SK-N-SH treated with all-trans-retinoic acid at 6 μM for 48 hours (cell line): ENCODE measurements at regions not wholly inside any gene's neighbourhood (a gene's known extent, or its start where the extent isn't known, plus 50 kb on each side); places are given as distances from the start of the nearest gene placed in this dataset.

ENCODE experiments used
- ATAC-seq: fragments of 200-7000 bp; cut with Tn5 transposase; 3 replicates; pipeline ENCODE4 v1.9.1; 2020; ENCODE audit warnings: mild to moderate bottlenecking, moderate library complexity
- ARNTL ChIP-seq: fragments of 450-650 bp; formaldehyde crosslinking; IDR thresholded peaks from 2 replicates; pipeline ENCODE4 v1.5.0; 2020; ENCODE audit warnings: low read depth, mild to moderate bottlenecking, moderate library complexity, borderline replicate concordance
- BACH2 ChIP-seq: fragments of 250-450 bp; sonication (Bioruptor Pico); IDR thresholded peaks from 2 replicates; pipeline ENCODE4 v1.9.0; 2021; ENCODE audit warnings: mild to moderate bottlenecking, borderline replicate concordance
- CSDC2 ChIP-seq: fragments of 250-450 bp; sonication (Bioruptor Pico); IDR thresholded peaks from 2 replicates; pipeline ENCODE4 v1.5.0; 2020; ENCODE audit warnings: mild to moderate bottlenecking, moderate library complexity
- ESRRG ChIP-seq: fragments of 250-450 bp; sonication (Bioruptor Pico); IDR thresholded peaks from 2 replicates; pipeline ENCODE4 v1.6.1; 2021; ENCODE audit warnings: mild to moderate bottlenecking
- GLIS3 ChIP-seq: fragments of 250-450 bp; sonication (Bioruptor Pico); IDR thresholded peaks from 2 replicates; pipeline ENCODE4 v1.5.0; 2020; ENCODE audit warnings: mild to moderate bottlenecking, moderate library complexity
- ISL1 ChIP-seq: fragments of 250-450 bp; sonication (Bioruptor Pico); IDR thresholded peaks from 2 replicates; pipeline ENCODE4 v2.1.2; 2022; ENCODE audit warnings: mild to moderate bottlenecking, moderate library complexity
- OSR1 ChIP-seq: fragments of 250-450 bp; sonication (Bioruptor Pico); IDR thresholded peaks from 2 replicates; pipeline ENCODE4 v1.8.0; 2022; ENCODE audit warnings: moderate library complexity, mild to moderate bottlenecking, inconsistent platforms
- PPARA ChIP-seq: fragments of 250-450 bp; sonication (Bioruptor Pico); IDR thresholded peaks from 2 replicates; pipeline ENCODE4 v1.5.0; 2020; ENCODE audit warnings: mild to moderate bottlenecking, borderline replicate concordance
- RARB ChIP-seq: fragments of 250-450 bp; sonication (Bioruptor Pico); IDR thresholded peaks from 2 replicates; pipeline ENCODE4 v1.8.0; 2021; ENCODE audit warnings: mild to moderate bottlenecking, moderate library complexity
- SNAI2 ChIP-seq: fragments of 250-450 bp; sonication (Bioruptor Pico); IDR thresholded peaks from 2 replicates; pipeline ENCODE4 v1.5.0; 2020; ENCODE audit warnings: mild to moderate bottlenecking, moderate library complexity
- TCF4 ChIP-seq: fragments of 250-450 bp; sonication (Bioruptor Pico); IDR thresholded peaks from 2 replicates; pipeline ENCODE4 v1.8.0; 2021; ENCODE audit warnings: mild to moderate bottlenecking, moderate library complexity, borderline replicate concordance
- TOX ChIP-seq: fragments of 250-450 bp; sonication (Bioruptor Pico); IDR thresholded peaks from 2 replicates; pipeline ENCODE4 v1.8.0; 2021; ENCODE audit warnings: mild to moderate bottlenecking, moderate library complexity, borderline replicate concordance
- ZC3H10 ChIP-seq: fragments of 250-450 bp; sonication (Bioruptor Pico); IDR thresholded peaks from 2 replicates; pipeline ENCODE4 v1.5.1; 2021; ENCODE audit warnings: mild to moderate bottlenecking, moderate library complexity
- ZFP30 ChIP-seq: fragments of 450-650 bp; formaldehyde crosslinking; IDR thresholded peaks from 2 replicates; pipeline ENCODE4 v1.5.0; 2022; ENCODE audit warnings: mild to moderate bottlenecking, moderate library complexity
- ZNF565 ChIP-seq: fragments of 450-650 bp; formaldehyde crosslinking; conservative IDR thresholded peaks from 2 replicates; pipeline ENCODE4 v1.5.0; 2020; ENCODE audit warnings: low read depth, mild to moderate bottlenecking, moderate library complexity
- ZNF70 ChIP-seq: fragments of 450-650 bp; formaldehyde crosslinking; IDR thresholded peaks from 2 replicates; pipeline ENCODE4 v1.5.0; 2020; ENCODE audit warnings: mild to moderate bottlenecking, moderate library complexity
- TF ChIP-seq, protein P1 (sequence below): fragments of 250-450 bp; sonication (Bioruptor Pico); IDR thresholded peaks from 2 replicates; pipeline ENCODE4 v1.8.0; 2021; ENCODE audit warnings: low read depth, mild to moderate bottlenecking, moderate library complexity, borderline replicate concordance
- TF ChIP-seq, protein P2 (sequence below): fragments of 250-450 bp; sonication (Bioruptor Pico); IDR thresholded peaks from 2 replicates; pipeline ENCODE4 v1.5.1; 2021; ENCODE audit warnings: mild to moderate bottlenecking, moderate library complexity
- TF ChIP-seq, protein P3 (sequence below): fragments of 250-450 bp; sonication (Bioruptor Pico); IDR thresholded peaks from 2 replicates; pipeline ENCODE4 v1.8.0; 2020; ENCODE audit warnings: mild to moderate bottlenecking, moderate library complexity, borderline replicate concordance
- TF ChIP-seq, protein P4 (sequence below): fragments of 250-450 bp; sonication (Bioruptor Pico); IDR thresholded peaks from 2 replicates; pipeline ENCODE4 v1.5.1; 2020; ENCODE audit warnings: low read depth, mild to moderate bottlenecking, moderate library complexity
- TF ChIP-seq, protein P5 (sequence below): fragments of 250-450 bp; sonication (Bioruptor Pico); IDR thresholded peaks from 2 replicates; pipeline ENCODE4 v1.5.0; 2020; ENCODE audit warnings: mild to moderate bottlenecking, moderate library complexity

DNA sequence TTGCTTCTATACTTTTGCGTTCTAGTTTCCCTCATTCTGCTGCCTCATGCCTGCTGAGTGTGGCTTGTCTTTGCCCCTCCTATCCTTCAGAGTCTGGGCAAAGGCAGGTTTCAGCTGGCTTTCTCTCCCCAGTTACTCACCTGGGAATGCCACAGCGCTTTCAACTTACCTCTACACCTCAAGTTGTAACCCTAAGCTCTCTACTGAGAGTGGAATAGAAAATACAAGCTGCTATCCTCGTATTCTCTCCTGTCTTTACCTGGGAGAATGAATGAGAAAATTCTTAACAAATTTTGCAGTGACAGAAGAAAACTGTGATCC, 316.3 kb upstream of the KLF12 start:
- TF ChIP-seq ZC3H10 (CRISPR knock-in tag) (no peak), ARNTL (CRISPR knock-in tag) (no peak), BACH2 (no peak), RARB (CRISPR knock-in tag) (no peak), PPARA (CRISPR knock-in tag) (no peak), ESRRG (CRISPR knock-in tag) (no peak), TCF4 (no peak)
- TF ChIP-seq, protein P1, sequence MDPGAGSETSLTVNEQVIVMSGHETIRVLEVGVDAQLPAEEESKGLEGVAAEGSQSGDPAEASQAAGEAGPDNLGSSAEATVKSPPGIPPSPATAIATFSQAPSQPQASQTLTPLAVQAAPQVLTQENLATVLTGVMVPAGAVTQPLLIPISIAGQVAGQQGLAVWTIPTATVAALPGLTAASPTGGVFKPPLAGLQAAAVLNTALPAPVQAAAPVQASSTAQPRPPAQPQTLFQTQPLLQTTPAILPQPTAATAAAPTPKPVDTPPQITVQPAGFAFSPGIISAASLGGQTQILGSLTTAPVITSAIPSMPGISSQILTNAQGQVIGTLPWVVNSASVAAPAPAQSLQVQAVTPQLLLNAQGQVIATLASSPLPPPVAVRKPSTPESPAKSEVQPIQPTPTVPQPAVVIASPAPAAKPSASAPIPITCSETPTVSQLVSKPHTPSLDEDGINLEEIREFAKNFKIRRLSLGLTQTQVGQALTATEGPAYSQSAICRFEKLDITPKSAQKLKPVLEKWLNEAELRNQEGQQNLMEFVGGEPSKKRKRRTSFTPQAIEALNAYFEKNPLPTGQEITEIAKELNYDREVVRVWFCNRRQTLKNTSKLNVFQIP (CRISPR knock-in tag) = no peak
- ATAC-seq = no peak

DNA sequence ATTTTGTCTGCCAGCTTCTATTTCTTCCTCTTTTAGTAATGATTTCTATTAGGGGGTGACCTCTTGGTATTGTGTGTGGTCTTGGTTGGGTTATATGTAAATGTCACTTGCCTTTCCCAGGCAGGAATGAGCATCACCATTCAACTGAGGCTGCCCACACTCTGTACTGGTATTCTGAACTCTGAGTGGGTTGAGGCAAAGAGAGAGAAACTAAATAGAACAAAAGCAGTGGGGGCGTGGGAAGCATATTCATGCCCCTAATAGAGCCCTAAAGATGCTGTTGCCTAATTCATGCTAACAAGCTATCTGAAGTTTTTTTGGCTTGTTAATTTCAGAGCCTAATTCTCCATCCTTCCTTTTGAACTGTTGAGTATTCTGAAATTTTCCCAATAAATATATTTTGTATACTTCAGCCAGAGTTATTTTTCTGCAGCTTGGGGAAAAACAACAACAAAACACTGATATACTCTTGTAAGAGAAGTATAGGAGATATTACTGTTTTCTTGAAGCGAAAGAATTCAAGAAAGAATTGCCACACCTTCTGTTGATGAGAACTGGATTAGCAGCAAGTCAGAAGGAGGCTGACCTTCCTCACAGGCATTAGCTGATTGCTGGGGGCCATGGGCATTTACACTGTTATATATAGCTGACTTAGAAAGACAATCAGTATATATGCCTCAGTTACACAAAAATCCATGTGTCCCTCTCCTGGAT, 315.8 kb upstream of the KLF12 start:
- TF ChIP-seq, protein P2, sequence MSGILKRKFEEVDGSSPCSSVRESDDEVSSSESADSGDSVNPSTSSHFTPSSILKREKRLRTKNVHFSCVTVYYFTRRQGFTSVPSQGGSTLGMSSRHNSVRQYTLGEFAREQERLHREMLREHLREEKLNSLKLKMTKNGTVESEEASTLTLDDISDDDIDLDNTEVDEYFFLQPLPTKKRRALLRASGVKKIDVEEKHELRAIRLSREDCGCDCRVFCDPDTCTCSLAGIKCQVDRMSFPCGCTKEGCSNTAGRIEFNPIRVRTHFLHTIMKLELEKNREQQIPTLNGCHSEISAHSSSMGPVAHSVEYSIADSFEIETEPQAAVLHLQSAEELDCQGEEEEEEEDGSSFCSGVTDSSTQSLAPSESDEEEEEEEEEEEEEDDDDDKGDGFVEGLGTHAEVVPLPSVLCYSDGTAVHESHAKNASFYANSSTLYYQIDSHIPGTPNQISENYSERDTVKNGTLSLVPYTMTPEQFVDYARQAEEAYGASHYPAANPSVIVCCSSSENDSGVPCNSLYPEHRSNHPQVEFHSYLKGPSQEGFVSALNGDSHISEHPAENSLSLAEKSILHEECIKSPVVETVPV (CRISPR knock-in tag) = no peak
- no peak for TF ChIP-seq BACH2
- TF ChIP-seq, protein P3, sequence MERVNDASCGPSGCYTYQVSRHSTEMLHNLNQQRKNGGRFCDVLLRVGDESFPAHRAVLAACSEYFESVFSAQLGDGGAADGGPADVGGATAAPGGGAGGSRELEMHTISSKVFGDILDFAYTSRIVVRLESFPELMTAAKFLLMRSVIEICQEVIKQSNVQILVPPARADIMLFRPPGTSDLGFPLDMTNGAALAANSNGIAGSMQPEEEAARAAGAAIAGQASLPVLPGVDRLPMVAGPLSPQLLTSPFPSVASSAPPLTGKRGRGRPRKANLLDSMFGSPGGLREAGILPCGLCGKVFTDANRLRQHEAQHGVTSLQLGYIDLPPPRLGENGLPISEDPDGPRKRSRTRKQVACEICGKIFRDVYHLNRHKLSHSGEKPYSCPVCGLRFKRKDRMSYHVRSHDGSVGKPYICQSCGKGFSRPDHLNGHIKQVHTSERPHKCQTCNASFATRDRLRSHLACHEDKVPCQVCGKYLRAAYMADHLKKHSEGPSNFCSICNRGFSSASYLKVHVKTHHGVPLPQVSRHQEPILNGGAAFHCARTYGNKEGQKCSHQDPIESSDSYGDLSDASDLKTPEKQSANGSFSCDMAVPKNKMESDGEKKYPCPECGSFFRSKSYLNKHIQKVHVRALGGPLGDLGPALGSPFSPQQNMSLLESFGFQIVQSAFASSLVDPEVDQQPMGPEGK = no peak
- no peak for TF ChIP-seq ESRRG (CRISPR knock-in tag)
- no peak for TF ChIP-seq ZFP30 (CRISPR knock-in tag)
- TF ChIP-seq, protein P4, sequence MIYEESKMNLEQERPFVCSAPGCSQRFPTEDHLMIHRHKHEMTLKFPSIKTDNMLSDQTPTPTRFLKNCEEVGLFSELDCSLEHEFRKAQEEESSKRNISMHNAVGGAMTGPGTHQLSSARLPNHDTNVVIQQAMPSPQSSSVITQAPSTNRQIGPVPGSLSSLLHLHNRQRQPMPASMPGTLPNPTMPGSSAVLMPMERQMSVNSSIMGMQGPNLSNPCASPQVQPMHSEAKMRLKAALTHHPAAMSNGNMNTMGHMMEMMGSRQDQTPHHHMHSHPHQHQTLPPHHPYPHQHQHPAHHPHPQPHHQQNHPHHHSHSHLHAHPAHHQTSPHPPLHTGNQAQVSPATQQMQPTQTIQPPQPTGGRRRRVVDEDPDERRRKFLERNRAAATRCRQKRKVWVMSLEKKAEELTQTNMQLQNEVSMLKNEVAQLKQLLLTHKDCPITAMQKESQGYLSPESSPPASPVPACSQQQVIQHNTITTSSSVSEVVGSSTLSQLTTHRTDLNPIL = no peak
- no peak for TF ChIP-seq RARB (CRISPR knock-in tag)
- TF ChIP-seq ZC3H10 (CRISPR knock-in tag) = no peak
- TF ChIP-seq ZNF70 (CRISPR knock-in tag) = no peak
- TF ChIP-seq GLIS3 (CRISPR knock-in tag) = no peak
- TF ChIP-seq, protein P5, sequence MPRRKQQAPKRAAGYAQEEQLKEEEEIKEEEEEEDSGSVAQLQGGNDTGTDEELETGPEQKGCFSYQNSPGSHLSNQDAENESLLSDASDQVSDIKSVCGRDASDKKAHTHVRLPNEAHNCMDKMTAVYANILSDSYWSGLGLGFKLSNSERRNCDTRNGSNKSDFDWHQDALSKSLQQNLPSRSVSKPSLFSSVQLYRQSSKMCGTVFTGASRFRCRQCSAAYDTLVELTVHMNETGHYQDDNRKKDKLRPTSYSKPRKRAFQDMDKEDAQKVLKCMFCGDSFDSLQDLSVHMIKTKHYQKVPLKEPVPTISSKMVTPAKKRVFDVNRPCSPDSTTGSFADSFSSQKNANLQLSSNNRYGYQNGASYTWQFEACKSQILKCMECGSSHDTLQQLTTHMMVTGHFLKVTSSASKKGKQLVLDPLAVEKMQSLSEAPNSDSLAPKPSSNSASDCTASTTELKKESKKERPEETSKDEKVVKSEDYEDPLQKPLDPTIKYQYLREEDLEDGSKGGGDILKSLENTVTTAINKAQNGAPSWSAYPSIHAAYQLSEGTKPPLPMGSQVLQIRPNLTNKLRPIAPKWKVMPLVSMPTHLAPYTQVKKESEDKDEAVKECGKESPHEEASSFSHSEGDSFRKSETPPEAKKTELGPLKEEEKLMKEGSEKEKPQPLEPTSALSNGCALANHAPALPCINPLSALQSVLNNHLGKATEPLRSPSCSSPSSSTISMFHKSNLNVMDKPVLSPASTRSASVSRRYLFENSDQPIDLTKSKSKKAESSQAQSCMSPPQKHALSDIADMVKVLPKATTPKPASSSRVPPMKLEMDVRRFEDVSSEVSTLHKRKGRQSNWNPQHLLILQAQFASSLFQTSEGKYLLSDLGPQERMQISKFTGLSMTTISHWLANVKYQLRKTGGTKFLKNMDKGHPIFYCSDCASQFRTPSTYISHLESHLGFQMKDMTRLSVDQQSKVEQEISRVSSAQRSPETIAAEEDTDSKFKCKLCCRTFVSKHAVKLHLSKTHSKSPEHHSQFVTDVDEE = no peak
- ATAC-seq = no peak

DNA sequence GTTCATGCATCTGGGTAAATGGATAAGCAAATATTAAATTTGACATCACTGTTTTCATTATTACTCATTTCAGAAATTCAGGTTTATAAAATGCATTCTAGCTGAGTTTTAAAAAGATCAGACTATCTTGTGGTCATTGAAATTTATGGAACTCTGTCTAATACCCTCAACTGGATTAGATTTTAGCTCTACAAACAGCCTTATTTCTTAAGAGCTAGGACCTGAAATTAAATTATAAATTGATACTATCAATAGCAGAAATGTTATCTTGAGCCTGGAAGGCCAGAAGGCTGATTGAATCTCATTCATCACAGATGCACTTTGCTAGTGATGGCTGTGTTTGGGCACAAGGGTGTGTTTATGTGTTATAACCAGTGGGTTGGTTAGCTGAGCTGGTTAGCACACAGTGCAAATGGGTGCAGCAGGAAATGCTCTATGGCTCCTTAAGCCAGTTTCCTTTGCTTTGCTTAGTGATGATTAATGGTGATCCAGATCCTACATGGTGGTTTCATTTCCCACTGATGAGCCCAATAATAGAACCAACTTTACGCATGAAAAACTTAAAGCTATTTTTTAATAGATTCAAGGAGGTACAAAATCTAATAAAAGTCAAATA, 310.8 kb upstream of the KLF12 start:
- ATAC-seq = peak; percentile 73
- TF ChIP-seq, protein P5 = no peak
- TF ChIP-seq RARB (CRISPR knock-in tag) (no peak), BACH2 (no peak), ZNF70 (CRISPR knock-in tag) (no peak), ZC3H10 (CRISPR knock-in tag) (peak; percentile 88), TOX (CRISPR knock-in tag) (no peak; the same call in 1 of the 2 replicates), ISL1 (CRISPR knock-in tag) (peak; percentile 99), CSDC2 (CRISPR knock-in tag) (no peak), ZNF565 (CRISPR knock-in tag) (no peak; the same call in 1 of the 2 replicates), TCF4 (peak; percentile 97), OSR1 (CRISPR knock-in tag) (no peak), ARNTL (CRISPR knock-in tag) (peak; percentile 81; the same call in 1 of the 2 replicates), SNAI2 (CRISPR knock-in tag) (0 out of 2 replicates have a peak, but pooled peaks have one; percentile 20)
- TF ChIP-seq, protein P2 (CRISPR knock-in tag) = peak; percentile 96
